HEK293 (cell line): ENCODE measurements at regions not wholly inside any gene's neighbourhood (a gene's known extent, or its start where the extent isn't known, plus 50 kb on each side); places are given as distances from the start of the nearest gene placed in this dataset.

ENCODE experiments used
- CTCF ChIA-PET: fragments of 350-600 bp; formaldehyde crosslinking; extraction: SDS; loops from one replicate; lab custom pipeline; 2021; ENCODE audit warnings: antibody characterized with exemption; lab: Yijun Ruan, JAX
- POLR2A ChIA-PET: fragments of 300-600 bp; formaldehyde crosslinking; extraction: SDS; loops from one replicate; lab custom pipeline; 2020; ENCODE audit warnings: antibody characterized with exemption, inconsistent platforms; lab: Yijun Ruan, JAX
- H3K27ac ChIP-seq: fragments of 200-500 bp; sonication (Bioruptor generic); 2 replicates; pipeline ENCODE4 v1.5.1; 2014; ENCODE audit warnings: low read depth, low read length, control low read depth, inconsistent platforms; ENCODE audit errors: extremely low read depth
- H3K36me3 ChIP-seq, 2 experiments: fragments of 200-500 bp in 1 of 2; sonication (Bioruptor generic) in 1 of 2; 1 replicate in 1 of 2; 2 replicates in 1 of 2; pipeline ENCODE4 v1.5.1; 2014 to 2017; ENCODE audit warnings: inconsistent platforms in 2 of 2, low read length in 2 of 2; ENCODE audit not compliant: control insufficient read depth in 2 of 2, insufficient read depth in 1 of 2
- H3K4me1 ChIP-seq: fragments of 200-500 bp; sonication (Bioruptor generic); 2 replicates; pipeline ENCODE4 v1.5.1; 2014; ENCODE audit warnings: mild to moderate bottlenecking, low read length, inconsistent platforms; ENCODE audit not compliant: control insufficient read depth, insufficient read depth
- H3K4me3 ChIP-seq: 2 replicates; pipeline ENCODE4 v1.5.1; 2011; ENCODE audit warnings: low read depth, mild to moderate bottlenecking, control low read depth, low read length, moderate library complexity
- H3K9me3 ChIP-seq: fragments of 200-500 bp; sonication (Bioruptor generic); 2 replicates; pipeline ENCODE4 v1.5.1; 2014; ENCODE audit warnings: low read depth, low read length, inconsistent platforms; ENCODE audit not compliant: control insufficient read depth, insufficient read depth
- GLI4 ChIP-seq: fragments of 450-650 bp; formaldehyde crosslinking; IDR thresholded peaks from 2 replicates; pipeline ENCODE4 v1.5.1; 2016; ENCODE audit warnings: missing biosample characterization, missing genetic modification characterization
- MYNN ChIP-seq: fragments of 450-650 bp; formaldehyde crosslinking; IDR thresholded peaks from 2 replicates; pipeline ENCODE4 v1.5.1; 2016; ENCODE audit warnings: missing biosample characterization, missing genetic modification characterization, borderline replicate concordance
- MZF1 ChIP-seq: fragments of 450-650 bp; formaldehyde crosslinking; IDR thresholded peaks from 2 replicates; pipeline ENCODE4 v1.5.1; 2017; ENCODE audit warnings: missing biosample characterization, missing genetic modification characterization, borderline replicate concordance
- ZBTB21 ChIP-seq: fragments of 450-650 bp; formaldehyde crosslinking; IDR thresholded peaks from 2 replicates; pipeline ENCODE4 v1.5.1; 2017; ENCODE audit warnings: missing biosample characterization, missing genetic modification characterization
- ZBTB7A ChIP-seq: fragments of 450-650 bp; formaldehyde crosslinking; IDR thresholded peaks from 2 replicates; pipeline ENCODE4 v1.5.1; 2016; ENCODE audit warnings: low read depth, missing biosample characterization, missing genetic modification characterization
- ZBTB8A ChIP-seq: fragments of 450-650 bp; formaldehyde crosslinking; IDR thresholded peaks from 2 replicates; pipeline ENCODE4 v1.5.1; 2016; ENCODE audit warnings: missing biosample characterization, missing genetic modification characterization
- ZNF2 ChIP-seq: fragments of 450-650 bp; formaldehyde crosslinking; IDR thresholded peaks from 2 replicates; pipeline ENCODE4 v1.5.1; 2016; ENCODE audit warnings: missing biosample characterization, missing genetic modification characterization
- ZNF223 ChIP-seq: fragments of 450-650 bp; formaldehyde crosslinking; IDR thresholded peaks from 2 replicates; pipeline ENCODE4 v1.5.1; 2016; ENCODE audit warnings: missing biosample characterization, missing genetic modification characterization
- ZNF350 ChIP-seq: fragments of 450-650 bp; formaldehyde crosslinking; IDR thresholded peaks from 2 replicates; pipeline ENCODE4 v1.5.0; 2017; ENCODE audit warnings: missing biosample characterization, mild to moderate bottlenecking, missing genetic modification characterization
- ZNF391 ChIP-seq: fragments of 450-650 bp; formaldehyde crosslinking; IDR thresholded peaks from 2 replicates; pipeline ENCODE4 v1.5.1; 2016; ENCODE audit warnings: low read depth, missing biosample characterization, missing genetic modification characterization, borderline replicate concordance
- ZNF549 ChIP-seq: fragments of 450-650 bp; IDR thresholded peaks from 2 replicates; pipeline ENCODE4 v1.5.1; 2018; ENCODE audit warnings: missing biosample characterization, missing genetic modification characterization, mild to moderate bottlenecking, inconsistent platforms, moderate library complexity
- ZNF558 ChIP-seq: fragments of 450-650 bp; formaldehyde crosslinking; IDR thresholded peaks from 2 replicates; pipeline ENCODE4 v1.5.1; 2016; ENCODE audit warnings: missing biosample characterization, missing genetic modification characterization
- ZNF664 ChIP-seq: fragments of 450-650 bp; formaldehyde crosslinking; IDR thresholded peaks from 2 replicates; pipeline ENCODE4 v1.5.1; 2016; ENCODE audit warnings: missing biosample characterization, missing genetic modification characterization
- ZNF670 ChIP-seq: fragments of 450-650 bp; formaldehyde crosslinking; IDR thresholded peaks from 2 replicates; pipeline ENCODE4 v1.5.1; 2016; ENCODE audit warnings: missing biosample characterization, missing genetic modification characterization, low read depth
- ZNF76 ChIP-seq: fragments of 450-650 bp; formaldehyde crosslinking; IDR thresholded peaks from 2 replicates; pipeline ENCODE4; 2016; ENCODE audit warnings: low read depth, missing biosample characterization, missing genetic modification characterization, borderline replicate concordance
- ZSCAN16 ChIP-seq: fragments of 450-650 bp; formaldehyde crosslinking; IDR thresholded peaks from 2 replicates; pipeline ENCODE4 v1.5.1; 2016; ENCODE audit warnings: missing biosample characterization, missing genetic modification characterization
- ZXDB ChIP-seq: fragments of 450-650 bp; formaldehyde crosslinking; IDR thresholded peaks from 2 replicates; pipeline ENCODE4 v1.5.1; 2016; ENCODE audit warnings: missing biosample characterization, missing genetic modification characterization
- TF ChIP-seq, protein P1 (sequence below): fragments of 450-650 bp; formaldehyde crosslinking; IDR thresholded peaks from 2 replicates; pipeline ENCODE4 v1.5.1; 2016; ENCODE audit warnings: missing biosample characterization, missing genetic modification characterization, low read depth
- TF ChIP-seq, protein P2 (sequence below): fragments of 450-650 bp; formaldehyde crosslinking; IDR thresholded peaks from 2 replicates; pipeline ENCODE4 v1.5.1; 2017; ENCODE audit warnings: missing biosample characterization, missing genetic modification characterization
- TF ChIP-seq, protein P3 (sequence below): fragments of 450-650 bp; IDR thresholded peaks from 2 replicates; pipeline ENCODE4 v1.5.1; 2018; ENCODE audit warnings: missing biosample characterization, mild to moderate bottlenecking, missing genetic modification characterization
- TF ChIP-seq, protein P4 (sequence below): fragments of 450-650 bp; formaldehyde crosslinking; IDR thresholded peaks from 2 replicates; pipeline ENCODE4 v1.5.1; 2016; ENCODE audit warnings: missing biosample characterization, missing genetic modification characterization
- TF ChIP-seq, protein P5 (sequence below): fragments of 450-650 bp; formaldehyde crosslinking; IDR thresholded peaks from 2 replicates; pipeline ENCODE4 v1.5.1; 2016; ENCODE audit warnings: missing biosample characterization, missing genetic modification characterization, borderline replicate concordance

DNA sequence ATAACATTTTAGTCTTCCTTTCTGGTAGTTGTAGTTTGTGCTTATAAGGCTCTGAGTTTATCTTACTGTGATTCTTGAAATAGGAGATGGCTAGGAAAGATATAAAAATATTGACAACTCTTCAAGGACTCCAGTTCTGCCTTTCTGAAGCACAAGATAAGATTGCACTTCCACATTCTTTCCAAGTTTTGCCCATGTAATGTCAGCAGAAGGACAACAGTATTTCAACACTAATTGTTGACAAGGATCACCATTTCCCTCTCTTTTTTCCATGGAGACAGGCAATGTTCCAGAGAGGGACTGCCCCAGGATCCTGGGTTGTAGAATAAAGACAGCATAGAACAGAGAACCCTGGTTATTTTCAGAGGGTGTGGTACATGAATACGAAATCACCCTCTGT lies 279.1 kb upstream of the CNTNAP5 start:
- no peak for TF ChIP-seq ZNF558
- no peak for TF ChIP-seq ZNF350 (tag by site-specific recombination)
- TF ChIP-seq ZNF670 (tag by site-specific recombination), result no peak
- H3K4me3 ChIP-seq, result no peak overlapping the region
- POLR2A ChIA-PET, result no interaction called here
- no peak overlapping the region for H3K27ac ChIP-seq
- no peaks in the 10 kb centered on the region for H3K4me1 ChIP-seq
- H3K9me3 ChIP-seq, result no peaks in the 10 kb centered on the region
- H3K36me3 ChIP-seq, result no peaks in the 10 kb centered on the region
- CTCF ChIA-PET, result no interaction called here

DNA sequence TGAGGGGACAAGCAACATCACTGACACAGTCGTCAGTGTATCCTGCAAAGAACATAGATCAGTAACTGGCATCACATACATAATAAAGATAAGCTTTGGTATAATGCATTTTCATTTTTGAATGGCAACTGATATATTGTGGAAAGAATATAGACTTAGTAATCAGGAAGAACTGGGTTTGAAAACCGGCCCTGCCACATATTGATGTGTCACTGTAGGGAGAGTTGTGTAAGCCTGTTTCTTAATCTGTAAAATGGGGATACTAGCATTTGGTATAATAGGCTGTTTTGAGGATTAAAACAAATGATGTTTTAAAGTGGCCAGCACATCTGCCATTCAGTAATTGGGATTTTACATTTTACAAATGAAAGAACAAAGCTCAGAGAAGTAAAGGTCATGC lies 277.8 kb upstream of the CNTNAP5 start:
- POLR2A ChIA-PET, result no interaction called here
- CTCF ChIA-PET, result interaction anchor here (0.6 to 0.7 kb wide), 3 partner anchors 9 to 385 kb away, joined by 3 to 4 read pairs (median 3); no protein-coding TSS in a partner anchor
- TF ChIP-seq ZBTB7A, result no peak
- no peak for TF ChIP-seq ZBTB21 (tag by site-specific recombination)
- no peak for TF ChIP-seq MZF1 (tag by site-specific recombination)
- no peak for TF ChIP-seq ZNF2
- no peak for TF ChIP-seq GLI4 (tag by site-specific recombination)
- no peak for TF ChIP-seq MYNN
- TF ChIP-seq ZNF223 (tag by site-specific recombination), result no peak
- TF ChIP-seq, protein P1, sequence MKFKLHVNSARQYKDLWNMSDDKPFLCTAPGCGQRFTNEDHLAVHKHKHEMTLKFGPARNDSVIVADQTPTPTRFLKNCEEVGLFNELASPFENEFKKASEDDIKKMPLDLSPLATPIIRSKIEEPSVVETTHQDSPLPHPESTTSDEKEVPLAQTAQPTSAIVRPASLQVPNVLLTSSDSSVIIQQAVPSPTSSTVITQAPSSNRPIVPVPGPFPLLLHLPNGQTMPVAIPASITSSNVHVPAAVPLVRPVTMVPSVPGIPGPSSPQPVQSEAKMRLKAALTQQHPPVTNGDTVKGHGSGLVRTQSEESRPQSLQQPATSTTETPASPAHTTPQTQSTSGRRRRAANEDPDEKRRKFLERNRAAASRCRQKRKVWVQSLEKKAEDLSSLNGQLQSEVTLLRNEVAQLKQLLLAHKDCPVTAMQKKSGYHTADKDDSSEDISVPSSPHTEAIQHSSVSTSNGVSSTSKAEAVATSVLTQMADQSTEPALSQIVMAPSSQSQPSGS (tag by site-specific recombination), result no peak
- TF ChIP-seq, protein P2, sequence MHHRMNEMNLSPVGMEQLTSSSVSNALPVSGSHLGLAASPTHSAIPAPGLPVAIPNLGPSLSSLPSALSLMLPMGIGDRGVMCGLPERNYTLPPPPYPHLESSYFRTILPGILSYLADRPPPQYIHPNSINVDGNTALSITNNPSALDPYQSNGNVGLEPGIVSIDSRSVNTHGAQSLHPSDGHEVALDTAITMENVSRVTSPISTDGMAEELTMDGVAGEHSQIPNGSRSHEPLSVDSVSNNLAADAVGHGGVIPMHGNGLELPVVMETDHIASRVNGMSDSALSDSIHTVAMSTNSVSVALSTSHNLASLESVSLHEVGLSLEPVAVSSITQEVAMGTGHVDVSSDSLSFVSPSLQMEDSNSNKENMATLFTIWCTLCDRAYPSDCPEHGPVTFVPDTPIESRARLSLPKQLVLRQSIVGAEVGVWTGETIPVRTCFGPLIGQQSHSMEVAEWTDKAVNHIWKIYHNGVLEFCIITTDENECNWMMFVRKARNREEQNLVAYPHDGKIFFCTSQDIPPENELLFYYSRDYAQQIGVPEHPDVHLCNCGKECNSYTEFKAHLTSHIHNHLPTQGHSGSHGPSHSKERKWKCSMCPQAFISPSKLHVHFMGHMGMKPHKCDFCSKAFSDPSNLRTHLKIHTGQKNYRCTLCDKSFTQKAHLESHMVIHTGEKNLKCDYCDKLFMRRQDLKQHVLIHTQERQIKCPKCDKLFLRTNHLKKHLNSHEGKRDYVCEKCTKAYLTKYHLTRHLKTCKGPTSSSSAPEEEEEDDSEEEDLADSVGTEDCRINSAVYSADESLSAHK, result no peak
- no peak for TF ChIP-seq ZNF664 (tag by site-specific recombination)
- TF ChIP-seq, protein P3, sequence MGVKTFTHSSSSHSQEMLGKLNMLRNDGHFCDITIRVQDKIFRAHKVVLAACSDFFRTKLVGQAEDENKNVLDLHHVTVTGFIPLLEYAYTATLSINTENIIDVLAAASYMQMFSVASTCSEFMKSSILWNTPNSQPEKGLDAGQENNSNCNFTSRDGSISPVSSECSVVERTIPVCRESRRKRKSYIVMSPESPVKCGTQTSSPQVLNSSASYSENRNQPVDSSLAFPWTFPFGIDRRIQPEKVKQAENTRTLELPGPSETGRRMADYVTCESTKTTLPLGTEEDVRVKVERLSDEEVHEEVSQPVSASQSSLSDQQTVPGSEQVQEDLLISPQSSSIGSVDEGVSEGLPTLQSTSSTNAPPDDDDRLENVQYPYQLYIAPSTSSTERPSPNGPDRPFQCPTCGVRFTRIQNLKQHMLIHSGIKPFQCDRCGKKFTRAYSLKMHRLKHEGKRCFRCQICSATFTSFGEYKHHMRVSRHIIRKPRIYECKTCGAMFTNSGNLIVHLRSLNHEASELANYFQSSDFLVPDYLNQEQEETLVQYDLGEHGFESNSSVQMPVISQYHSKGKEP, result no peak
- no peak for TF ChIP-seq ZXDB
- no peak for TF ChIP-seq ZNF549
- TF ChIP-seq, protein P4, sequence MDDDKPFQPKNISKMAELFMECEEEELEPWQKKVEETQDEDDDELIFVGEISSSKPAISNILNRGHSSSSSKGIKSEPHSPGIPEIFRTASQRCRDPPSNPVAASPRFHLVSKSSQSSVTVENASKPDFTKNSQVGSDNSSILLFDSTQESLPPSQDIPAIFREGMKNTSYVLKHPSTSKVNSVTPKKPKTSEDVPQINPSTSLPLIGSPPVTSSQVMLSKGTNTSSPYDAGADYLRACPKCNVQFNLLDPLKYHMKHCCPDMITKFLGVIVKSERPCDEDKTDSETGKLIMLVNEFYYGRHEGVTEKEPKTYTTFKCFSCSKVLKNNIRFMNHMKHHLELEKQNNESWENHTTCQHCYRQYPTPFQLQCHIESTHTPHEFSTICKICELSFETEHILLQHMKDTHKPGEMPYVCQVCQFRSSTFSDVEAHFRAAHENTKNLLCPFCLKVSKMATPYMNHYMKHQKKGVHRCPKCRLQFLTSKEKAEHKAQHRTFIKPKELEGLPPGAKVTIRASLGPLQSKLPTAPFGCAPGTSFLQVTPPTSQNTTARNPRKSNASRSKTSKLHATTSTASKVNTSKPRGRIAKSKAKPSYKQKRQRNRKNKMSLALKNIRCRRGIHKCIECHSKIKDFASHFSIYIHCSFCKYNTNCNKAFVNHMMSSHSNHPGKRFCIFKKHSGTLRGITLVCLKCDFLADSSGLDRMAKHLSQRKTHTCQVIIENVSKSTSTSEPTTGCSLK (tag by site-specific recombination), result no peak
- no peak for TF ChIP-seq ZNF76 (tag by site-specific recombination)
- TF ChIP-seq, protein P5, sequence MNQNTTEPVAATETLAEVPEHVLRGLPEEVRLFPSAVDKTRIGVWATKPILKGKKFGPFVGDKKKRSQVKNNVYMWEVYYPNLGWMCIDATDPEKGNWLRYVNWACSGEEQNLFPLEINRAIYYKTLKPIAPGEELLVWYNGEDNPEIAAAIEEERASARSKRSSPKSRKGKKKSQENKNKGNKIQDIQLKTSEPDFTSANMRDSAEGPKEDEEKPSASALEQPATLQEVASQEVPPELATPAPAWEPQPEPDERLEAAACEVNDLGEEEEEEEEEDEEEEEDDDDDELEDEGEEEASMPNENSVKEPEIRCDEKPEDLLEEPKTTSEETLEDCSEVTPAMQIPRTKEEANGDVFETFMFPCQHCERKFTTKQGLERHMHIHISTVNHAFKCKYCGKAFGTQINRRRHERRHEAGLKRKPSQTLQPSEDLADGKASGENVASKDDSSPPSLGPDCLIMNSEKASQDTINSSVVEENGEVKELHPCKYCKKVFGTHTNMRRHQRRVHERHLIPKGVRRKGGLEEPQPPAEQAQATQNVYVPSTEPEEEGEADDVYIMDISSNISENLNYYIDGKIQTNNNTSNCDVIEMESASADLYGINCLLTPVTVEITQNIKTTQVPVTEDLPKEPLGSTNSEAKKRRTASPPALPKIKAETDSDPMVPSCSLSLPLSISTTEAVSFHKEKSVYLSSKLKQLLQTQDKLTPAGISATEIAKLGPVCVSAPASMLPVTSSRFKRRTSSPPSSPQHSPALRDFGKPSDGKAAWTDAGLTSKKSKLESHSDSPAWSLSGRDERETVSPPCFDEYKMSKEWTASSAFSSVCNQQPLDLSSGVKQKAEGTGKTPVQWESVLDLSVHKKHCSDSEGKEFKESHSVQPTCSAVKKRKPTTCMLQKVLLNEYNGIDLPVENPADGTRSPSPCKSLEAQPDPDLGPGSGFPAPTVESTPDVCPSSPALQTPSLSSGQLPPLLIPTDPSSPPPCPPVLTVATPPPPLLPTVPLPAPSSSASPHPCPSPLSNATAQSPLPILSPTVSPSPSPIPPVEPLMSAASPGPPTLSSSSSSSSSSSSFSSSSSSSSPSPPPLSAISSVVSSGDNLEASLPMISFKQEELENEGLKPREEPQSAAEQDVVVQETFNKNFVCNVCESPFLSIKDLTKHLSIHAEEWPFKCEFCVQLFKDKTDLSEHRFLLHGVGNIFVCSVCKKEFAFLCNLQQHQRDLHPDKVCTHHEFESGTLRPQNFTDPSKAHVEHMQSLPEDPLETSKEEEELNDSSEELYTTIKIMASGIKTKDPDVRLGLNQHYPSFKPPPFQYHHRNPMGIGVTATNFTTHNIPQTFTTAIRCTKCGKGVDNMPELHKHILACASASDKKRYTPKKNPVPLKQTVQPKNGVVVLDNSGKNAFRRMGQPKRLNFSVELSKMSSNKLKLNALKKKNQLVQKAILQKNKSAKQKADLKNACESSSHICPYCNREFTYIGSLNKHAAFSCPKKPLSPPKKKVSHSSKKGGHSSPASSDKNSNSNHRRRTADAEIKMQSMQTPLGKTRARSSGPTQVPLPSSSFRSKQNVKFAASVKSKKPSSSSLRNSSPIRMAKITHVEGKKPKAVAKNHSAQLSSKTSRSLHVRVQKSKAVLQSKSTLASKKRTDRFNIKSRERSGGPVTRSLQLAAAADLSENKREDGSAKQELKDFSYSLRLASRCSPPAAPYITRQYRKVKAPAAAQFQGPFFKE, result no peak
- TF ChIP-seq ZSCAN16, result no peak
- TF ChIP-seq ZBTB8A, result no peak
- TF ChIP-seq ZNF391, result no peak
- TF ChIP-seq, all 188 proteins: peak for 0

More for the DNA sequence above, 277.8 kb upstream of the CNTNAP5 start:
- Histone ChIP-seq H3K27ac (no peak overlapping the region), H3K4me3 (no peak overlapping the region), H3K36me3 (no peaks in the 10 kb centered on the region), H3K9me3 (no peaks in the 10 kb centered on the region), H3K4me1 (no peaks in the 10 kb centered on the region)
